Uterus (tissue), 2 donors: ENCODE measurements at regions not wholly inside any gene's neighbourhood (a gene's known extent, or its start where the extent isn't known, plus 50 kb on each side); places are given as distances from the start of the nearest gene placed in this dataset.

Experiments
- POLR2A ChIP-seq, 2 donors: fragments of 450-650 bp; IDR thresholded peaks; one replicate each; pipeline ENCODE4 v1.6.1; 2016; ENCODE audit warnings: antibody characterized with exemption in 2 of 2, mild to moderate bottlenecking in 1 of 2, moderate library complexity in 1 of 2
- TF ChIP-seq, protein P1 (sequence below), 4 experiments: fragments of 200-600 bp in 2 of 4; fragments of 450-650 bp in 2 of 4; sonication (generic) in 2 of 4; IDR thresholded peaks; one replicate each; pipeline ENCODE4 v1.5.1; 2016 to 2019; ENCODE audit warnings: antibody characterized with exemption in 4 of 4, mild to moderate bottlenecking in 2 of 4, moderate library complexity in 1 of 4

GRCh38 chr10:65415318-65415717 is 1510.5 kb upstream of the LRRTM3 start:
- TF ChIP-seq, protein P1, sequence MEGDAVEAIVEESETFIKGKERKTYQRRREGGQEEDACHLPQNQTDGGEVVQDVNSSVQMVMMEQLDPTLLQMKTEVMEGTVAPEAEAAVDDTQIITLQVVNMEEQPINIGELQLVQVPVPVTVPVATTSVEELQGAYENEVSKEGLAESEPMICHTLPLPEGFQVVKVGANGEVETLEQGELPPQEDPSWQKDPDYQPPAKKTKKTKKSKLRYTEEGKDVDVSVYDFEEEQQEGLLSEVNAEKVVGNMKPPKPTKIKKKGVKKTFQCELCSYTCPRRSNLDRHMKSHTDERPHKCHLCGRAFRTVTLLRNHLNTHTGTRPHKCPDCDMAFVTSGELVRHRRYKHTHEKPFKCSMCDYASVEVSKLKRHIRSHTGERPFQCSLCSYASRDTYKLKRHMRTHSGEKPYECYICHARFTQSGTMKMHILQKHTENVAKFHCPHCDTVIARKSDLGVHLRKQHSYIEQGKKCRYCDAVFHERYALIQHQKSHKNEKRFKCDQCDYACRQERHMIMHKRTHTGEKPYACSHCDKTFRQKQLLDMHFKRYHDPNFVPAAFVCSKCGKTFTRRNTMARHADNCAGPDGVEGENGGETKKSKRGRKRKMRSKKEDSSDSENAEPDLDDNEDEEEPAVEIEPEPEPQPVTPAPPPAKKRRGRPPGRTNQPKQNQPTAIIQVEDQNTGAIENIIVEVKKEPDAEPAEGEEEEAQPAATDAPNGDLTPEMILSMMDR (IDR thresholded peaks at IDR 0.05), result no peak
- TF ChIP-seq POLR2A (IDR thresholded peaks at IDR 0.05), result no peak
